ENCODE measurements at regions not wholly inside any gene's neighbourhood (a gene's known extent, or its start where the extent isn't known, plus 50 kb on each side); places are given as distances from the start of the nearest gene placed in this dataset.

DNA sequence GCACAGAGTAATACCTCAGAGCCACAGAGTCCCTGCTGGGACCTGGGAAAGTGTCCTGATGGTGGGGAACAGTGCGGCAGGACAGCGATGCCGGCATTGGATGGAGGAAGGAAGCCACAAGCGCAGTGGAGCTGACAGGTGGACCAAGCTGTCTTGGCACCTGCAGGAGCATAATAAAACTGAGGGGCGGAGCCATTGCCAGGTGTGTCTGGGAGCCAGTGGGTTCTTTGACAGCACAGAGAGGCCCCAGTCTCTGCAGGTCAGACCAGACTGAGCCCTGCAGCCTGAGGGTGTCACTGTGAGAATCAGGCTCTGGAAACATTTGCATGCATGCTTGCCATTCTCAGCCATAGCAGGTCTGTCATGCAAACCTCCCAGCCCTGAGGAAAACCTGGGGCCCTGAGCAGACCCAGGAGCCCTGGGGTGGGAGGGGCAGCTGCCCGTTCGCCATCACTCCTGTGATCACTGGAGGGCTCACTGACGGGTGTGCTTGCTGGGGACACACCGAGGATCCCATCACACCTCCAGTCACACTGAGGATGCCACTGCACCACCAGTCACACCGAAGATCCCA is 210.5 kb upstream of the HDAC4 start:
- TF ChIP-seq, protein P1, sequence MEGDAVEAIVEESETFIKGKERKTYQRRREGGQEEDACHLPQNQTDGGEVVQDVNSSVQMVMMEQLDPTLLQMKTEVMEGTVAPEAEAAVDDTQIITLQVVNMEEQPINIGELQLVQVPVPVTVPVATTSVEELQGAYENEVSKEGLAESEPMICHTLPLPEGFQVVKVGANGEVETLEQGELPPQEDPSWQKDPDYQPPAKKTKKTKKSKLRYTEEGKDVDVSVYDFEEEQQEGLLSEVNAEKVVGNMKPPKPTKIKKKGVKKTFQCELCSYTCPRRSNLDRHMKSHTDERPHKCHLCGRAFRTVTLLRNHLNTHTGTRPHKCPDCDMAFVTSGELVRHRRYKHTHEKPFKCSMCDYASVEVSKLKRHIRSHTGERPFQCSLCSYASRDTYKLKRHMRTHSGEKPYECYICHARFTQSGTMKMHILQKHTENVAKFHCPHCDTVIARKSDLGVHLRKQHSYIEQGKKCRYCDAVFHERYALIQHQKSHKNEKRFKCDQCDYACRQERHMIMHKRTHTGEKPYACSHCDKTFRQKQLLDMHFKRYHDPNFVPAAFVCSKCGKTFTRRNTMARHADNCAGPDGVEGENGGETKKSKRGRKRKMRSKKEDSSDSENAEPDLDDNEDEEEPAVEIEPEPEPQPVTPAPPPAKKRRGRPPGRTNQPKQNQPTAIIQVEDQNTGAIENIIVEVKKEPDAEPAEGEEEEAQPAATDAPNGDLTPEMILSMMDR (IDR thresholded peaks at IDR 0.05; ENCODE audit: low read depth, low read length): no peak
- no peak for DNase-seq (ENCODE audit: extremely low read depth, low read depth)

DNA sequence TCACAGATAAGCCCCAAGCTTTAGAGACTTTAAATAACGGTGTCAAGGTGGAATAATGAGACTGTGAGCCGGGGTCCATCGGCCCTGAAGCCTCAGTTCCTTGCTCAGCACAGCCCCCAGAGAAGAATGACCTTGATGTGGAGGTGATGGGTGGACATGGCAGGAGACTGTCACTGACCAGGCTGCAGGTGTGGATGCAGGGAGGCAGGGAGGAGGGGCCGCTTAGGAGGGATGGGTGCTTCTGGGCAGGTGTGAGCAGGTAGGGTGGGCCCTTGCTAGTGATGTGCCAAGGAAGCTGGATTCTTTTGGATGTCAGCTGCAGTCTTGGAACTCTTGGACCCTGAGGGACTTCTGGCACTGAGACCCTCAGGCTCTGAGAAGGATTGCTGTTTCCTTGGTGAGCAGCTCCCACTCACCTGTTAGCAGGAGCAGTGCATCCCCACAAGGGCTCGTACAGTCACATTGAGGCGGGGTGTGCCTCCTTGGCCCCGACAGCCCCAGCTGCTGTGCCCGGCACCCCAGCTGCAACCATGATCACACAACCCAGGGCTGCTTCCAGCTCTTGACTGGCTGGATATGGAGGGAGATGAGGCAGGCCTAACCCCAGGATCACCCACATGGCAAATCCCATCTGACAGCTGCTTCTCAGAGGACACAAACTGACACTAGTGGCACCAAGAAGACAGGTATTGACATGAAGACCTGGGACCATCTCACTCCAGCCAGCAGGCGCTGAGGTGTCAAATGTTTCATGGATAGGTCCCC is 209.8 kb upstream of the HDAC4 start:
- TF ChIP-seq, protein P1 (IDR thresholded peaks at IDR 0.05; ENCODE audit: low read depth, low read length): no peak
- no peak for DNase-seq (ENCODE audit: extremely low read depth, low read depth)

DNA sequence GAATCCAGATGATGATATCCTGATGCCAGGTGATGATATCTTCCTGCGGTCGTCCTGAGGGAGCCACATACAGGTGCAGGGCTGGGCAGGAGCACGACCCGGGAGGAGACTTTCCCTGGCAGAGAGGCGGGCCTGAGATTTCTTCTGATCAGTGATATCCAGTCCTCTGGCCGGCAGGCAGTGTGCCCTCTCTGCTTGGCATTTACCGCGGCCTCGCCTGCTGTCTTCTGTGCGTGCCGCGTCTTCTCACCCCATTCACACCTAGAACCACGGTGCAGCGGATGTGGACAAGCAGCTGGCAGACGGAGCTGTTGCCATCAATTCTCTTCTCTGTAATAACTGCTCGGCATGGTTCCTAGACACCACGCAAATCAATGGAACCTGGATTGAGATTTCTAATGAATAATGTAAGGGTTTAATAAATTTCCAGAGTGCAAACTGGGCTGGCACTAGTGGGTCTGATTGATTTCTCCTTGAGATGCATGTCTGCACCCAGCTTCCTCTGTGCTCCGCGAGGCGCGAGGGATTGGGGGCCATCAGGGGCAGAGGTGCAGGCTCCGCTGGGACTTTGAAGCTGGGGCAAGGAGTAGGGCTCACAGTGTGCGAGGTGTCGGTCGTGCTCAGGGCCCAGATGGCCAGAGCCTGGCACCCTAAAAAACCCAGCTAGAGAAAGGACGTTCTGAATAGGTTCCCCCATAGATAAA is 208.9 kb upstream of the HDAC4 start:
- TF ChIP-seq, protein P1 (IDR thresholded peaks at IDR 0.05; ENCODE audit: low read depth, low read length): no peak
- DNase-seq (ENCODE audit: extremely low read depth, low read depth): no peak

DNA sequence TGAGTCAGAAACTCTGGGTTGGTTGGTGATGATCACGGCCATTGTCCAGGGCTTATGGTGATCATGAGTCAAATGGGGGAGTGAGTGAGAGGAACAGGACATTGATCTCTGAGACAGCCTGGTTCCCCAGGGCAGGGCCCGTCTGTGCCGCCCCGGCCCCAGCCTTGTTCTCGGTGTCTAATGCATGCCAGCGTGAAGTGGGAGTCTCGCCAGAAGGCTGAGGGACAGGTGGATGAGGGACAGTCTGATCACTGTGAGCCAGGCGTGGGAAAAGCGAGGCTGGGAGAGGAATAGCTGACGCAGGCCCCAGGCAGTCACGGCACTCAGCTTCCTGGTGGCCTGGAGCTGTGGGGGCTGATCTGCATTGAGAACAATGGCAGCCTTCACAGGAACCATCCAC is 208.3 kb upstream of the HDAC4 start:
- TF ChIP-seq, protein P1 (IDR thresholded peaks at IDR 0.05; ENCODE audit: low read depth, low read length): no peak
- DNase-seq (ENCODE audit: extremely low read depth, low read depth): no peak

DNA sequence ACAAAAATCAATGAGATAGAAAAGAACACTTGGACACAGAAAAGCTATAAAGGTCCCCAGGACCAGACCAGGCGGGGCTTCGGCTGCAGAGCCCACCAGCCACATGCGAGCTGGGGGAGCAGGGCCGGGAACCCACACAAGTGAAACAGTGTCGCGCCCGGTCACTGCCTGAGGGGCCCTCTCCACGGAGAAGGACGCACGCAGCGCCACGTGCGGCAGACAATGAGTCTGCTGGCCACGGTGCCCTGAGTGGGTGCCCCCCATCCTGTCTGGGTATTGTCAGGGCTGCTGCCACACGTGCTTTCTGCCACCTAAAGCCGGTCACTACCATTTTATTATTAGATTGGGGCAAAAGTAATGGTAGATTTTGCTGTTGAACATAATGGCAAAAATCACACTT is 207.9 kb upstream of the HDAC4 start:
- DNase-seq (ENCODE audit: extremely low read depth, low read depth): no peak
- TF ChIP-seq, protein P1 (IDR thresholded peaks at IDR 0.05; ENCODE audit: low read depth, low read length): no peak

DNA sequence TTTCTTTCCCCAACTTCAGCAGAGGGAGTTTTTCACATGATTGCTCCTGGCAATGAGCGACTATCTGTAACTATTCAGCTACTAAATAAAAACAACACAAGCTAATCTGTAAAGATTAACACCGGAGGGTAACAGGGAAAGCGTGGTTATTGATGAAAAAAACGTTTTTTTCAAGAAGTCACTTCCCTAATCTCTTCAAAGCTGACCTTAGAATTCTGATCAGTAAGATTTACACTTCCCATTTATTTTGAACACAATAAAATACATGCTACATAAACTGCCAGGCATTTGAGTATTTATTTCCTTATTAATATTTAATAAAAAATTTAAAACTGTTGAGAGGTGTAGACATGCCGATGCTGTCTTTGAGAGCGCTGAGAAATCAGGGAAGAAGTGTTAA is 207.4 kb upstream of the HDAC4 start:
- no peak for DNase-seq (ENCODE audit: extremely low read depth, low read depth)
- TF ChIP-seq, protein P1 (IDR thresholded peaks at IDR 0.05; ENCODE audit: low read depth, low read length): no peak
